ENCODE measurements at regions not wholly inside any gene's neighbourhood (a gene's known extent, or its start where the extent isn't known, plus 50 kb on each side); places are given as distances from the start of the nearest gene placed in this dataset.
"Not testable (repeated sequence)": the region's sequence is repeated elsewhere in the genome, so short reads cannot be mapped to it uniquely, and the experiment has no call there.

DNA sequence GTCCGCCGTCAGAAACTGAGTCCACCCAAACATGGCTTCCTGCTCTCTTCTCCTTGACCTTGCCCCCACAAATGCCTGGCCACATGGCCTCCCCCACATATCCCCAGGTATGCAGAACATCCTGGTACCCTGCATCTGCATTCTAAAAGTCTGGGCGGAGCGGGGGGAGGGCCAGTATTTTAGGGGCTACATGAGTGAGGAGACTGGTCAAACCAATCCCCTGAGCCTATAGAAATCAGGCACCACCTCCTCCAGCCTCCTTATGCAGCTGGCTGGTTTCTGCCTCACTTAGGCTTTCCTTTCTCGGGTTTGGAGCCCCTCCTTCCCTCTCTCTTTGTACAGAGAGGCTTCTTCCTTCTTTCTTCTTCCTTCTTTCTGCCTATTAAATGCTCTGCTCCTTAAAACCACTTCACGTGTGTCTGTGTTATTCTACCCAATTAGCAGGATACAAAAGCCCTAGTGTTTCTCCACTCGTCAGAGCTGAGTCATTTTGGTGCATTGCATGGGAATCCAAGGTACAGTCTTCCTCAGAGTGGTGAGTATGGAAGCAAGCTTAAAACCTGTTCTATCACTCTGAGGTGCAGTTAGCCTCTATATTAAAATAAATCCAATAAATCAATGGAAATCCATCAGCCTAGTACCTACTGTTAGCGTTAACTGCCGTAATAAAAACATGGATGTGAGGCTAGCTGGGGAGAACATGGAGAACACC is 83.4 kb downstream of the HSFY1 start:
- not testable (repeated sequence) for TF ChIP-seq POLR2AphosphoS5 (IDR thresholded peaks at IDR 0.05; ENCODE audit: low read depth, low read length); POLR2A (IDR thresholded peaks at IDR 0.05; ENCODE audit: low read depth, low read length); TAF1 (IDR thresholded peaks at IDR 0.05; ENCODE audit: low read depth, low read length); SPI1 (IDR thresholded peaks at IDR 0.05; ENCODE audit: low read depth, low read length); PAX5 (IDR thresholded peaks at IDR 0.05; ENCODE audit: insufficient read depth, low read length, severe bottlenecking)

Measured in GM12891 (cell line).